ENCODE measurements at regions not wholly inside any gene's neighbourhood (a gene's known extent, or its start where the extent isn't known, plus 50 kb on each side); places are given as distances from the start of the nearest gene placed in this dataset.
A peak's percentile ranks its signal among the peaks of the same experiment; 100 is the strongest.

- Histone ChIP-seq H3K9me3 (ENCODE audit: low read depth) (no peaks in the 10 kb centered on the region), H3K36me3 (no peaks in the 10 kb centered on the region), H4K20me1 (ENCODE audit: low read depth) (no peaks in the 10 kb centered on the region), H2AFZ (replicated peaks) (no peak overlapping the region), H3K27me3 (no peaks in the 10 kb centered on the region), H3K9ac (no peak overlapping the region), H3K4me3 (no peak overlapping the region), H3K79me2 (ENCODE audit: low read depth) (no peaks in the 10 kb centered on the region), H3K4me2 (no peak overlapping the region), H3K4me1 (no peaks in the 10 kb centered on the region), H3K27ac (no peak overlapping the region), H3F3A (ENCODE audit: low read depth) (no peaks in the 10 kb centered on the region)
- Mint-ChIP-seq H3K27me3 (ENCODE audit: insufficient read depth, low read depth) (peaks cover 5% of the 10 kb centered on the region), H3K36me3 (no peaks in the 10 kb centered on the region), H3K9me3 (peaks cover 7% of the 10 kb centered on the region), H3K4me1 (no peaks in the 10 kb centered on the region), H3K4me3 (no peak overlapping the region), H3K27ac (no peak overlapping the region)
- no peak for DNase-seq (ENCODE audit: low spot score)
- TF ChIP-seq EZH2 (IDR thresholded peaks at IDR 0.05) = no peak
- TF ChIP-seq EZH2phosphoT487 (IDR thresholded peaks at IDR 0.05) = no peak
- TF ChIP-seq CTCF (IDR thresholded peaks at IDR 0.05) = no peak
Measured at GRCh38 chr17:14875557-14876412, 389.3 kb downstream of the PMP22 start.

GRCh38 chr17:14873996-14874395 is 391.1 kb downstream of the PMP22 start:
- Histone ChIP-seq H3K79me2 (ENCODE audit: low read depth) (no peaks in the 10 kb centered on the region), H3K9me3 (ENCODE audit: low read depth) (no peaks in the 10 kb centered on the region), H3F3A (ENCODE audit: low read depth) (no peaks in the 10 kb centered on the region), H3K4me2 (no peak overlapping the region), H3K9ac (no peak overlapping the region), H4K20me1 (ENCODE audit: low read depth) (no peaks in the 10 kb centered on the region), H3K4me3 (no peak overlapping the region), H3K27me3 (no peaks in the 10 kb centered on the region), H3K27ac (no peak overlapping the region), H3K36me3 (no peaks in the 10 kb centered on the region), H2AFZ (replicated peaks) (peak overlapping the region; percentile 6), H3K4me1 (no peaks in the 10 kb centered on the region)
- TF ChIP-seq EZH2phosphoT487 (IDR thresholded peaks at IDR 0.05) (no peak), EZH2 (IDR thresholded peaks at IDR 0.05) (no peak), CTCF (IDR thresholded peaks at IDR 0.05) (no peak)
- H3K36me3 Mint-ChIP-seq = no peaks in the 10 kb centered on the region
- H3K9me3 Mint-ChIP-seq = peaks cover 3% of the 10 kb centered on the region
- peaks cover 2% of the 10 kb centered on the region for H3K27me3 Mint-ChIP-seq (ENCODE audit: insufficient read depth, low read depth)
- no peaks in the 10 kb centered on the region for H3K4me1 Mint-ChIP-seq
- no peak overlapping the region for H3K4me3 Mint-ChIP-seq
- no peak overlapping the region for H3K27ac Mint-ChIP-seq
- no peak for DNase-seq (ENCODE audit: low spot score)

DNA sequence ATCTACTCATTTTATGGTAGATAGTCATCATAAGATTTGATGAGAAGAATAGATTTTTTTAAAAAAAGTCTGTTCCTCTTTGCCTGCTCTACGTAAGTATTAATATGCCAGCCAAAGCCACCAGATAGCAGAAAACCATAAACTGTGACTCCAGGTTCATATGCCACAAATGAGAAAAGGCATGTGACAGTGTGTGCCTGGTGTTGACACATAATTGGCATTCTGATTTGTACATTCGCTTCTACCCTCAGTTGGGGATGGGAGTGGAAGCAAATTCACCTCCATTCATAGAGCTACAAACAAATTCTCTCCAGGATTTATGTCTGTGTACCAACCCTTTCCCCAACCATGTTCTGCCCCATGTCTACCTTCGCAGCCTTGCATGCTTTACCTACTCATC is 391.6 kb downstream of the PMP22 start:
- H3K9me3 Mint-ChIP-seq = peaks cover 4% of the 10 kb centered on the region
- no peak for DNase-seq (ENCODE audit: low spot score)
- peaks cover 2% of the 10 kb centered on the region for H3K27me3 Mint-ChIP-seq (ENCODE audit: insufficient read depth, low read depth)
- no peaks in the 10 kb centered on the region for H3K4me1 ChIP-seq
- H3K4me3 ChIP-seq = no peak overlapping the region
- TF ChIP-seq EZH2phosphoT487 (IDR thresholded peaks at IDR 0.05) (no peak), EZH2 (IDR thresholded peaks at IDR 0.05) (no peak), CTCF (IDR thresholded peaks at IDR 0.05) (no peak)
- no peaks in the 10 kb centered on the region for H3K4me1 Mint-ChIP-seq
- H3K27ac Mint-ChIP-seq = no peak overlapping the region
- no peak overlapping the region for H3K4me3 Mint-ChIP-seq
- H3K27ac ChIP-seq = no peak overlapping the region
- H2AFZ ChIP-seq (replicated peaks) = no peak overlapping the region
- H3F3A ChIP-seq (ENCODE audit: low read depth) = no peaks in the 10 kb centered on the region
- H3K79me2 ChIP-seq (ENCODE audit: low read depth) = no peaks in the 10 kb centered on the region
- H4K20me1 ChIP-seq (ENCODE audit: low read depth) = no peaks in the 10 kb centered on the region
- H3K9me3 ChIP-seq (ENCODE audit: low read depth) = no peaks in the 10 kb centered on the region
- no peaks in the 10 kb centered on the region for H3K36me3 Mint-ChIP-seq
- H3K36me3 ChIP-seq = no peaks in the 10 kb centered on the region
- no peak overlapping the region for H3K4me2 ChIP-seq
- H3K27me3 ChIP-seq = no peaks in the 10 kb centered on the region
- H3K9ac ChIP-seq = no peak overlapping the region
